B cell (primary cell): ENCODE measurements at regions not wholly inside any gene's neighbourhood (a gene's known extent, or its start where the extent isn't known, plus 50 kb on each side); places are given as distances from the start of the nearest gene placed in this dataset.

Source experiments
- ATAC-seq: fragments of 200-7000 bp; cut with Tn5 transposase; one replicate; pipeline ENCODE4 v1.10.0; 2021; ENCODE audit warnings: low read depth, mild to moderate bottlenecking, moderate number of reproducible peaks, moderate library complexity
- CTCF ChIA-PET: fragments of 350-600 bp; sonication (Branson Sonifier 250); formaldehyde crosslinking; loops from one replicate; lab custom pipeline; 2021; ENCODE audit warnings: antibody characterized with exemption, inconsistent platforms; lab: Charles Lee
- POLR2A ChIA-PET: fragments of 350-600 bp; sonication (Branson Sonifier 250); formaldehyde crosslinking; loops from one replicate; lab custom pipeline; 2021; ENCODE audit warnings: antibody characterized with exemption; lab: Charles Lee
- DNase-seq: peaks from one replicate; pipeline ENCODE4 v3.0.0; 2013
- H2AFZ ChIP-seq: 2 replicates; pipeline ENCODE4 v1.6.1; 2012; ENCODE audit warnings: mild to moderate bottlenecking, low read depth, low read length; ENCODE audit not compliant: insufficient read depth, poor library complexity, severe bottlenecking
- H3K27ac ChIP-seq, 2 donors: 1 replicate in 1 of 2; 2 replicates in 1 of 2; pipeline ENCODE4 v1.5.1; 2012 to 2013; ENCODE audit warnings: low read length in 2 of 2, mild to moderate bottlenecking in 2 of 2, moderate library complexity in 1 of 2
- H3K27me3 ChIP-seq, 4 experiments: fragments of 200-600 bp in 1 of 4; sonication (generic) in 1 of 4; replicated peaks in 1 of 4; 1 replicate in 2 of 4; 2 replicates in 2 of 4; pipeline versions ENCODE4 v1.6.1 to v1.7.0; 2013 to 2016; ENCODE audit warnings: low read length in 3 of 4, mild to moderate bottlenecking in 2 of 4, mixed read lengths in 1 of 4, moderate library complexity in 1 of 4; ENCODE audit not compliant: insufficient read depth in 4 of 4, control insufficient read depth in 3 of 4; ENCODE audit errors: control extremely low read depth in 1 of 4
- H3K36me3 ChIP-seq, 2 experiments: replicated peaks in 1 of 2; 1 replicate in 1 of 2; 2 replicates in 1 of 2; pipeline versions ENCODE4 v1.6.1 to v1.7.1; 2013; ENCODE audit warnings: low read length in 1 of 2; ENCODE audit not compliant: insufficient read depth in 2 of 2, control insufficient read depth in 1 of 2; ENCODE audit errors: control extremely low read depth in 1 of 2, extremely low read depth in 1 of 2
- H3K4me1 ChIP-seq, 2 donors: fragments of 200-600 bp in 1 of 2; sonication (generic) in 1 of 2; 1 replicate in 1 of 2; 2 replicates in 1 of 2; pipeline versions ENCODE4 v1.5.1 to v1.6.1; 2013 to 2017; ENCODE audit warnings: low read length in 2 of 2; ENCODE audit not compliant: control insufficient read depth in 2 of 2, insufficient read depth in 2 of 2
- H3K4me2 ChIP-seq: replicated peaks from 2 replicates; pipeline ENCODE3; 2012; ENCODE audit warnings: mild to moderate bottlenecking, low read depth, low read length; ENCODE audit not compliant: poor library complexity, severe bottlenecking
- H3K4me3 ChIP-seq, 5 experiments: fragments of 200-600 bp in 1 of 5; sonication (generic) in 1 of 5; 1 replicate in 3 of 5; 2 replicates in 2 of 5; pipeline versions ENCODE4 v1.5.1 to v1.7.0; 2011 to 2016; ENCODE audit warnings: low read length in 4 of 5, mild to moderate bottlenecking in 4 of 5, low read depth in 2 of 5, control low read depth in 1 of 5, moderate library complexity in 1 of 5; ENCODE audit not compliant: insufficient read depth in 1 of 5; ENCODE audit errors: control extremely low read depth in 1 of 5, extremely low read depth in 1 of 5
- H3K79me2 ChIP-seq: fragments of 200-600 bp; sonication (generic); one replicate; pipeline ENCODE4 v1.6.0; 2016; ENCODE audit warnings: low read length; ENCODE audit not compliant: control insufficient read depth, insufficient read depth
- H3K9ac ChIP-seq: fragments of 200-600 bp; sonication (generic); 2 replicates; pipeline ENCODE4 v1.6.1; 2017; ENCODE audit warnings: mild to moderate bottlenecking, low read length, moderate library complexity
- H3K9me3 ChIP-seq, 3 donors: one replicate each; pipeline versions ENCODE4 v1.6.1 to v1.7.1; 2013; ENCODE audit warnings: low read length in 2 of 3; ENCODE audit not compliant: control insufficient read depth in 2 of 3, insufficient read depth in 1 of 3; ENCODE audit errors: control extremely low read depth in 1 of 3
- H4K20me1 ChIP-seq: 2 replicates; pipeline ENCODE4 v1.6.0; 2012; ENCODE audit warnings: mild to moderate bottlenecking, low read length; ENCODE audit not compliant: insufficient read depth, control insufficient read depth, poor library complexity, severe bottlenecking
- H3K27ac Mint-ChIP-seq: one replicate; pipeline ENCODE4 v1.8.0; 2021; ENCODE audit warnings: mixed read lengths
- H3K27me3 Mint-ChIP-seq: one replicate; pipeline ENCODE4 v1.8.0; 2021; ENCODE audit warnings: mixed read lengths
- H3K4me1 Mint-ChIP-seq: one replicate; pipeline ENCODE4 v1.8.0; 2021; ENCODE audit warnings: mixed read lengths
- H3K4me3 Mint-ChIP-seq: one replicate; pipeline ENCODE4 v1.8.0; 2021; ENCODE audit warnings: mixed read lengths
- H3K9me3 Mint-ChIP-seq: one replicate; pipeline ENCODE4 v1.8.0; 2022; ENCODE audit warnings: mixed read lengths; ENCODE audit not compliant: insufficient read depth
- CTCF ChIP-seq: fragments of 200-600 bp; IDR thresholded peaks from one replicate; pipeline ENCODE4 v1.8.0; 2022; ENCODE audit warnings: antibody characterized with exemption, mild to moderate bottlenecking
- EZH2 ChIP-seq: IDR thresholded peaks from 2 replicates; pipeline ENCODE4 v1.6.1; 2012; ENCODE audit warnings: borderline replicate concordance, low read depth, mild to moderate bottlenecking, moderate library complexity, low read length; ENCODE audit not compliant: insufficient read depth, poor library complexity, severe bottlenecking
- WGBS: methylation state at CpG from one replicate; pipeline ENCODE4 v1.1.5; 2013; ENCODE audit warnings: missing lambda C conversion rate; ENCODE audit not compliant: insufficient coverage; 5-methylcytosine and 5-hydroxymethylcytosine counted together
- intact Hi-C: fragments of 100-400 bp; cut with micrococcal nuclease; formaldehyde crosslinking; loops from one replicate; pipeline ENCODE4 v1.10.0; 2022

- Mint-ChIP-seq H3K4me3 (no peak overlapping the region), H3K27ac (no peak overlapping the region), H3K9me3 (no peaks in the 10 kb centered on the region), H3K27me3 (no peaks in the 10 kb centered on the region), H3K4me1 (peaks cover 16% of the 10 kb centered on the region)
- H3K4me1 ChIP-seq = peaks cover 10% of the 10 kb centered on the region in 2 donors
- ChIA-PET POLR2A (no interaction called here), CTCF (interaction anchor here (1.4 kb wide), 1 partner anchor 372 kb away, joined by 3 read pairs; no protein-coding TSS in a partner anchor)
- TF ChIP-seq CTCF (no peak), EZH2 (no peak)
- no peak overlapping the region for H2AFZ ChIP-seq
- 100% methylated on average over 1 of the region's 4 CpGs for WGBS
- H3K27me3 ChIP-seq = no peaks in the 10 kb centered on the region
- no peak for DNase-seq
- H3K4me2 ChIP-seq = no peak overlapping the region
- no peaks in the 10 kb centered on the region for H3K79me2 ChIP-seq
- H3K36me3 ChIP-seq = no peaks in the 10 kb centered on the region
- no peak overlapping the region for H3K4me3 ChIP-seq
- no peak for ATAC-seq
- H3K9me3 ChIP-seq = no peaks in the 10 kb centered on the region
- H4K20me1 ChIP-seq = no peaks in the 10 kb centered on the region
- no peak overlapping the region for H3K9ac ChIP-seq
- no peak overlapping the region for H3K27ac ChIP-seq
- intact Hi-C loops = no loop called here
Observed at GRCh38 chr6:151753581-151753980, 53.9 kb upstream of the ESR1 start.

- no peaks in the 10 kb centered on the region for H3K27me3 Mint-ChIP-seq
- peak overlapping the region; percentile 38 for H3K4me3 Mint-ChIP-seq
- Histone ChIP-seq H3K27me3 (no peaks in the 10 kb centered on the region), H3K4me2 (peak overlapping the region; percentile 31), H3K27ac (peak overlapping the region in 1 of 2 donors; percentile 6), H3K4me1 (peaks cover 10 to 18% of the 10 kb centered on the region in 2 donors), H3K36me3 (no peaks in the 10 kb centered on the region), H3K79me2 (no peaks in the 10 kb centered on the region), H4K20me1 (no peaks in the 10 kb centered on the region), H3K9ac (no peak overlapping the region), H3K9me3 (no peaks in the 10 kb centered on the region), H3K4me3 (no peak overlapping the region), H2AFZ (peak overlapping the region; percentile 26)
- intact Hi-C loops = no loop called here
- 74% methylated on average over 4 of the region's 5 CpGs for WGBS
- H3K27ac Mint-ChIP-seq = peak overlapping the region; percentile 51
- ChIA-PET CTCF (interaction anchor here (1.1 kb wide), 1 partner anchor 67 kb away, joined by 3 read pairs; no protein-coding TSS in a partner anchor), POLR2A (no interaction called here)
- ATAC-seq (peak; percentile 43), DNase-seq (peak; percentile 26)
- H3K9me3 Mint-ChIP-seq = no peaks in the 10 kb centered on the region
- H3K4me1 Mint-ChIP-seq = peaks cover 25% of the 10 kb centered on the region
- TF ChIP-seq EZH2 = no peak
- TF ChIP-seq CTCF = no peak
Observed at GRCh38 chr6:151757506-151757955, 50.0 kb upstream of the ESR1 start.
